ENCODE measurements at regions not wholly inside any gene's neighbourhood (a gene's known extent, or its start where the extent isn't known, plus 50 kb on each side); places are given as distances from the start of the nearest gene placed in this dataset.

DNA sequence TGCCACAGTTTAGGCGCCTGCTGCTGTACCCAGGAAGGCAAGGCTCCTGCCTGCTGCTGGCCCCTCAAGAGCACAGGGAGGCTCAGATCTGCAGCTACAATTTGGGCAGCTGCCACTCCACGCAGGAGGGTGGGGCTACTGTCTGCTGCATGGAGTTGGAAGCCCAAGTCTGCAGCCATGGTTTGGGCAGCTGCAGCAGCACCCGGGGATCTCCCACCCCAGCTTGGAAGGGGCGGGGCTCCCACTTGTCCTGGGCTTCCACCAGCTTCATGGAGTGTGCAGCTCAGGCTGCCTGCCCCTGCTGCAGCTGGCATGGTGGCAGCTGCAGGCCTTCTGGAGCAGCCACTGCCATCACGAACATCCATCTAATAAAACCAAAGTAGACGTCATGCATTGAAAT, 512.9 kb downstream of the PYDC2 start:
- intact Hi-C loops (cut with DNase I), result no loop called here
- H3K27me3 ChIP-seq, result no peaks in the 10 kb centered on the region
- no peaks in the 10 kb centered on the region for H3K4me1 ChIP-seq (ENCODE audit: insufficient read depth)
- H3K9me3 ChIP-seq, result no peaks in the 10 kb centered on the region
- H3K36me3 ChIP-seq, result no peaks in the 10 kb centered on the region
- H3K4me3 ChIP-seq, result no peak overlapping the region
- no peak for TF ChIP-seq EP300 (IDR thresholded peaks at IDR 0.05)
- no peak for TF ChIP-seq CTCF (IDR thresholded peaks at IDR 0.05)
- TF ChIP-seq POLR2A (IDR thresholded peaks at IDR 0.05), result no peak
- 73 to 85% (median 78%) methylated on average over 6 of the region's 6 CpGs for WGBS, 3 donors
- H3K27ac ChIP-seq, result no peak overlapping the region
- no peak for DNase-seq

DNA sequence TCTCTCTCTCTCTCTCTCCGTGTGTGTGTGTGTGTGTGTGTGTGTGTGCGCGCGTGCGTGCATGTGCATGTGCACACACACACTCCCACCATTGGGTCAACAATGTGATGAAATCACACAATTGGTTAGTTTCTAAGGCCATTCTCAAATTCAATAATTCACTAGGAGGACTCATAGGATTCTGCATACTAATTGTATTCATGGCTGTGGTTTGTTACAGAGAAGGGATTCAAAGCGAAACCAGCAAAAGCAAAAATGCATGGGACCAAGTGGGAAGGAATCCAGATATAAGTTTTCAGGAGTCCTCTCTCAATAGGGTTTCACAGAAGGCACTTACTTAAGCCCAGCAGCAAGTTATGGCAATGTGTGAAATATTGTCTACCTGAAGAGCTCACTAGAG, 515.0 kb downstream of the PYDC2 start:
- no peaks in the 10 kb centered on the region for H3K9me3 ChIP-seq
- no peaks in the 10 kb centered on the region for H3K4me1 ChIP-seq (ENCODE audit: insufficient read depth)
- no peaks in the 10 kb centered on the region for H3K27me3 ChIP-seq
- no peaks in the 10 kb centered on the region for H3K36me3 ChIP-seq
- intact Hi-C loops (cut with DNase I), result no loop called here
- WGBS, 3 donors, result 52 to 81% (median 80%) methylated on average over 6 of the region's 6 CpGs
- TF ChIP-seq EP300 (IDR thresholded peaks at IDR 0.05) (no peak), POLR2A (IDR thresholded peaks at IDR 0.05) (no peak), CTCF (IDR thresholded peaks at IDR 0.05) (no peak)
- no peak for DNase-seq
- H3K27ac ChIP-seq, result no peak overlapping the region
- no peak overlapping the region for H3K4me3 ChIP-seq

DNA sequence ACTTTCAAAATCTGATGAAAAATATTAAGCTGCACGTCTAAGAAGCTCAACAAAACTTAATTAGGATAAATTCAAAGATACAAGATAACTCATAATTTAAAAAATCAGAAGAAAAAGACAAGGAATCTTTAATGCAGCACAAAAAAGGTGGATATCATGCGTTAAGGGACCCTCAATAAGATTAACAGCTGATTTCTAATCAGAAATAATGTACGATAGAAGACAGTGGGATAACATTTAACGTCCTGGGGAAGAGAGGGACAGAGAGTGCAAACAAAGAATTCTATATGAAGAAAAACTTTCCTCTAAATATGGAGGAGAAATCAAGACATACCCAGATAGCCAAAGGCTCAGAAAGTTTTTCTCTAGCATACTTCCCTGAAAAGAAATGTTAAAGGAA, 519.5 kb downstream of the PYDC2 start:
- Histone ChIP-seq H3K9me3 (no peaks in the 10 kb centered on the region), H3K4me1 (ENCODE audit: insufficient read depth) (no peaks in the 10 kb centered on the region), H3K4me3 (no peak overlapping the region), H3K27me3 (no peaks in the 10 kb centered on the region), H3K27ac (no peak overlapping the region), H3K36me3 (no peaks in the 10 kb centered on the region)
- intact Hi-C loops (cut with DNase I), result no loop called here
- TF ChIP-seq CTCF (IDR thresholded peaks at IDR 0.05), result no peak
- no peak for TF ChIP-seq POLR2A (IDR thresholded peaks at IDR 0.05)
- TF ChIP-seq EP300 (IDR thresholded peaks at IDR 0.05), result no peak
- WGBS, 3 donors, result 83 to 88% (median 86%) methylated on average over 4 of the region's 4 CpGs
- DNase-seq, result no peak

- no peak overlapping the region for H3K27ac ChIP-seq
- no peak overlapping the region for H3K4me3 ChIP-seq
- H3K36me3 ChIP-seq, result no peaks in the 10 kb centered on the region
- no peaks in the 10 kb centered on the region for H3K9me3 ChIP-seq
- WGBS, 3 donors, result 58 to 77% (median 74%) methylated on average over 3 of the region's 3 CpGs
- no peak for DNase-seq
- H3K27me3 ChIP-seq, result no peaks in the 10 kb centered on the region
- intact Hi-C loops (cut with DNase I), result no loop called here
- H3K4me1 ChIP-seq (ENCODE audit: insufficient read depth), result no peaks in the 10 kb centered on the region
- no peak for TF ChIP-seq CTCF (IDR thresholded peaks at IDR 0.05)
Observed at GRCh38 chr3:191982481-191982880, 521.5 kb downstream of the PYDC2 start.

GRCh38 chr3:191985691-191986090, 524.7 kb downstream of the PYDC2 start:
- no peak for TF ChIP-seq CTCF (IDR thresholded peaks at IDR 0.05)
- no peak for TF ChIP-seq POLR2A (IDR thresholded peaks at IDR 0.05)
- TF ChIP-seq EP300 (IDR thresholded peaks at IDR 0.05), result no peak
- 81 to 88% (median 83%) methylated on average over 3 of the region's 3 CpGs for WGBS, 3 donors
- no peak for DNase-seq
- intact Hi-C loops (cut with DNase I), result no loop called here
- Histone ChIP-seq H3K9me3 (no peaks in the 10 kb centered on the region), H3K4me1 (ENCODE audit: insufficient read depth) (no peaks in the 10 kb centered on the region), H3K27ac (no peak overlapping the region), H3K27me3 (no peaks in the 10 kb centered on the region), H3K4me3 (no peak overlapping the region), H3K36me3 (no peaks in the 10 kb centered on the region)

Measured in ovary (tissue), 7 donors.